ENCODE measurements at regions not wholly inside any gene's neighbourhood (a gene's known extent, or its start where the extent isn't known, plus 50 kb on each side); places are given as distances from the start of the nearest gene placed in this dataset.

DNA sequence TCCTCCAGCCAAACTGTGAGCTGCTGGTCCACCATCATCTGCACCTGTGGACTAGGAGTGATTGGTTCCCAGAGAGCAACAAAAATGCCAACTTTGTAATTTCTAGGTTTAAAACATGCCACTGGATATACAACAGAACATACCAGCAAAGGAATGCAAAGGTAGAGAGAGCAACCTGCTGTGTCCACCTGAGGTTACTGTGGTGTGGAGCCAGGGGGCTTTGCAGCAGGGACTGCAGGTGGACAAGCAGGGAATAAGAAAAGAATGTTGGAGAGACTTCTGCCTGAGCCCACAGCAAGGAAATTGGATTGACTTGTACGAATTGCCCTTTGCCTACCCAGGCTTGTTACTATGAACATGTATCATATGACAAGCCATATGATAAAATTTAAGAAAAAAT, 345.2 kb upstream of the SPHKAP start:
- TF ChIP-seq, protein P1, sequence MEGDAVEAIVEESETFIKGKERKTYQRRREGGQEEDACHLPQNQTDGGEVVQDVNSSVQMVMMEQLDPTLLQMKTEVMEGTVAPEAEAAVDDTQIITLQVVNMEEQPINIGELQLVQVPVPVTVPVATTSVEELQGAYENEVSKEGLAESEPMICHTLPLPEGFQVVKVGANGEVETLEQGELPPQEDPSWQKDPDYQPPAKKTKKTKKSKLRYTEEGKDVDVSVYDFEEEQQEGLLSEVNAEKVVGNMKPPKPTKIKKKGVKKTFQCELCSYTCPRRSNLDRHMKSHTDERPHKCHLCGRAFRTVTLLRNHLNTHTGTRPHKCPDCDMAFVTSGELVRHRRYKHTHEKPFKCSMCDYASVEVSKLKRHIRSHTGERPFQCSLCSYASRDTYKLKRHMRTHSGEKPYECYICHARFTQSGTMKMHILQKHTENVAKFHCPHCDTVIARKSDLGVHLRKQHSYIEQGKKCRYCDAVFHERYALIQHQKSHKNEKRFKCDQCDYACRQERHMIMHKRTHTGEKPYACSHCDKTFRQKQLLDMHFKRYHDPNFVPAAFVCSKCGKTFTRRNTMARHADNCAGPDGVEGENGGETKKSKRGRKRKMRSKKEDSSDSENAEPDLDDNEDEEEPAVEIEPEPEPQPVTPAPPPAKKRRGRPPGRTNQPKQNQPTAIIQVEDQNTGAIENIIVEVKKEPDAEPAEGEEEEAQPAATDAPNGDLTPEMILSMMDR (conservative IDR thresholded peaks at IDR 0.05; ENCODE audit: low read depth, low read length), result no peak
- no peak for TF ChIP-seq EZH2phosphoT487 (IDR thresholded peaks at IDR 0.05; ENCODE audit: borderline replicate concordance, low read length)
